Putamen (tissue), 1 donor: ENCODE measurements at regions not wholly inside any gene's neighbourhood (a gene's known extent, or its start where the extent isn't known, plus 50 kb on each side); places are given as distances from the start of the nearest gene placed in this dataset.
A peak's percentile ranks its signal among the peaks of the same experiment; 100 is the strongest.
"Not testable (repeated sequence)": the region's sequence is repeated elsewhere in the genome, so short reads cannot be mapped to it uniquely, and the experiment has no call there.

Source experiments
- DNase-seq: peaks from one replicate; pipeline ENCODE4 v3.0.0-alpha.2; 2016; ENCODE audit warnings: low spot score

GRCh38 chr2:11995456-11995855 lies 249.0 kb downstream of the LPIN1 start:
- DNase-seq = no peak

GRCh38 chr2:11996618-11997017 lies 250.2 kb downstream of the LPIN1 start:
- DNase-seq = no peak

- DNase-seq = no peak
These were observed 250.7 kb downstream of the LPIN1 start for GRCh38 chr2:11997142-11997541.

- DNase-seq = no peak
These were observed 251.8 kb downstream of the LPIN1 start for GRCh38 chr2:11998218-11998617.

GRCh38 chr2:11998626-11999378 lies 252.4 kb downstream of the LPIN1 start:
- no peak for DNase-seq

GRCh38 chr2:12001621-12002020 lies 255.2 kb downstream of the LPIN1 start:
- no peak for DNase-seq

- no peak for DNase-seq
These were observed 255.8 kb downstream of the LPIN1 start for GRCh38 chr2:12002215-12002614.

- DNase-seq = no peak
These were observed 258.3 kb downstream of the LPIN1 start for GRCh38 chr2:12004713-12005112.

- DNase-seq = peak; percentile 17
These were observed 259.7 kb downstream of the LPIN1 start for GRCh38 chr2:12005886-12006681.

- DNase-seq = no peak
These were observed 260.4 kb downstream of the LPIN1 start for GRCh38 chr2:12006850-12007249.

- DNase-seq = no peak
These were observed 260.9 kb downstream of the LPIN1 start for GRCh38 chr2:12007282-12007681.

- DNase-seq = no peak
These were observed 262.1 kb downstream of the LPIN1 start for GRCh38 chr2:12008425-12009061.

GRCh38 chr2:12009323-12009905 lies 263.0 kb downstream of the LPIN1 start:
- DNase-seq = no peak

GRCh38 chr2:12010059-12010458 lies 263.6 kb downstream of the LPIN1 start:
- DNase-seq = no peak

GRCh38 chr2:12010779-12011178 lies 264.3 kb downstream of the LPIN1 start:
- DNase-seq = no peak

GRCh38 chr2:12014088-12014960 lies 267.9 kb downstream of the LPIN1 start:
- no peak for DNase-seq

- DNase-seq = no peak
These were observed 271.2 kb downstream of the LPIN1 start for GRCh38 chr2:12017499-12018157.

- not testable (repeated sequence) for DNase-seq
These were observed 272.3 kb downstream of the LPIN1 start for GRCh38 chr2:12018726-12019125.

GRCh38 chr2:12020833-12021469 lies 274.5 kb downstream of the LPIN1 start:
- no peak for DNase-seq

GRCh38 chr2:12024197-12024907 lies 277.9 kb downstream of the LPIN1 start:
- DNase-seq = not testable (repeated sequence)
